Activated naive CD8-positive, alpha-beta T cell treated with anti-CD3 and anti-CD28 coated beads, Interleukin-2, amount 10 ng/mL, durations not matched to agents 7 days and 5 days (primary cell): ENCODE measurements at regions not wholly inside any gene's neighbourhood (a gene's known extent, or its start where the extent isn't known, plus 50 kb on each side); places are given as distances from the start of the nearest gene placed in this dataset.

ENCODE experiments used
- ATAC-seq: fragments of 150-1000 bp; cut with Tn5 transposase; one replicate; pipeline ENCODE4 v1.10.0; 2021; ENCODE audit warnings: low read depth, moderate library complexity
- POLR2A ChIA-PET: fragments of 350-600 bp; sonication (Branson Sonifier 250); formaldehyde crosslinking; loops from one replicate; lab custom pipeline; 2021; ENCODE audit warnings: antibody characterized with exemption; lab: Charles Lee
- DNase-seq: peaks from one replicate; pipeline ENCODE4 v3.0.0; 2021
- H3K27ac Mint-ChIP-seq: one replicate; pipeline ENCODE4 v1.8.0; 2022; ENCODE audit warnings: mild to moderate bottlenecking, mixed read lengths
- H3K27me3 Mint-ChIP-seq: one replicate; pipeline ENCODE4 v1.8.0; 2022; ENCODE audit warnings: mild to moderate bottlenecking, moderate library complexity, mixed read lengths
- H3K36me3 Mint-ChIP-seq: one replicate; pipeline ENCODE4 v1.8.0; 2021; ENCODE audit warnings: mild to moderate bottlenecking, mixed read lengths
- H3K4me1 Mint-ChIP-seq: one replicate; pipeline ENCODE4 v1.8.0; 2021; ENCODE audit warnings: mixed read lengths
- H3K4me3 Mint-ChIP-seq: one replicate; pipeline ENCODE4 v1.8.0; 2022; ENCODE audit warnings: mild to moderate bottlenecking, moderate library complexity, mixed read lengths
- H3K9me3 Mint-ChIP-seq: one replicate; pipeline ENCODE4 v1.8.0; 2021; ENCODE audit warnings: mixed read lengths

GRCh38 chr2:47249931-47250330 is 73.6 kb upstream of the CALM2 start:
- POLR2A ChIA-PET = no interaction called here
- Mint-ChIP-seq H3K36me3 (no peaks in the 10 kb centered on the region), H3K27ac (no peak overlapping the region), H3K27me3 (peaks cover 12% of the 10 kb centered on the region), H3K9me3 (no peaks in the 10 kb centered on the region), H3K4me1 (no peaks in the 10 kb centered on the region), H3K4me3 (no peak overlapping the region)
- DNase-seq (no peak), ATAC-seq (no peak)

- no peaks in the 10 kb centered on the region for H3K9me3 Mint-ChIP-seq
- ATAC-seq = no peak
- H3K27ac Mint-ChIP-seq = no peak overlapping the region
- DNase-seq = no peak
- H3K27me3 Mint-ChIP-seq = peaks cover 12% of the 10 kb centered on the region
- POLR2A ChIA-PET = no interaction called here
- no peaks in the 10 kb centered on the region for H3K4me1 Mint-ChIP-seq
- H3K36me3 Mint-ChIP-seq = no peaks in the 10 kb centered on the region
- H3K4me3 Mint-ChIP-seq = no peak overlapping the region
Measured at GRCh38 chr2:47249157-47249900, 73.0 kb upstream of the CALM2 start.

GRCh38 chr2:47243596-47244323 is 67.4 kb upstream of the CALM2 start:
- no peaks in the 10 kb centered on the region for H3K9me3 Mint-ChIP-seq
- no peak overlapping the region for H3K27ac Mint-ChIP-seq
- POLR2A ChIA-PET = no interaction called here
- H3K4me1 Mint-ChIP-seq = no peaks in the 10 kb centered on the region
- peaks cover 21% of the 10 kb centered on the region for H3K27me3 Mint-ChIP-seq
- H3K36me3 Mint-ChIP-seq = no peaks in the 10 kb centered on the region
- no peak for ATAC-seq
- no peak overlapping the region for H3K4me3 Mint-ChIP-seq
- no peak for DNase-seq

- ATAC-seq (no peak), DNase-seq (no peak)
- POLR2A ChIA-PET = no interaction called here
- Mint-ChIP-seq H3K27me3 (peaks cover 23% of the 10 kb centered on the region), H3K36me3 (no peaks in the 10 kb centered on the region), H3K4me1 (peaks cover 4% of the 10 kb centered on the region), H3K9me3 (no peaks in the 10 kb centered on the region), H3K27ac (no peak overlapping the region), H3K4me3 (no peak overlapping the region)
Measured at GRCh38 chr2:47241715-47242114, 65.4 kb upstream of the CALM2 start.

GRCh38 chr2:47239119-47239969 is 63.0 kb upstream of the CALM2 start:
- peaks cover 17% of the 10 kb centered on the region for H3K27me3 Mint-ChIP-seq
- H3K9me3 Mint-ChIP-seq = no peaks in the 10 kb centered on the region
- no peak overlapping the region for H3K4me3 Mint-ChIP-seq
- POLR2A ChIA-PET = no interaction called here
- H3K27ac Mint-ChIP-seq = no peak overlapping the region
- H3K36me3 Mint-ChIP-seq = no peaks in the 10 kb centered on the region
- H3K4me1 Mint-ChIP-seq = peaks cover 4% of the 10 kb centered on the region
- no peak for ATAC-seq
- DNase-seq = no peak

GRCh38 chr2:47238638-47239037 is 62.3 kb upstream of the CALM2 start:
- peaks cover 23% of the 10 kb centered on the region for H3K27me3 Mint-ChIP-seq
- POLR2A ChIA-PET = no interaction called here
- DNase-seq (no peak), ATAC-seq (no peak)
- no peaks in the 10 kb centered on the region for H3K36me3 Mint-ChIP-seq
- H3K27ac Mint-ChIP-seq = no peak overlapping the region
- no peak overlapping the region for H3K4me3 Mint-ChIP-seq
- no peaks in the 10 kb centered on the region for H3K9me3 Mint-ChIP-seq
- H3K4me1 Mint-ChIP-seq = peaks cover 4% of the 10 kb centered on the region

GRCh38 chr2:47237375-47238334 is 61.3 kb upstream of the CALM2 start:
- no peaks in the 10 kb centered on the region for H3K9me3 Mint-ChIP-seq
- peaks cover 4% of the 10 kb centered on the region for H3K4me1 Mint-ChIP-seq
- H3K36me3 Mint-ChIP-seq = no peaks in the 10 kb centered on the region
- POLR2A ChIA-PET = no interaction called here
- no peak overlapping the region for H3K27ac Mint-ChIP-seq
- peaks cover 28% of the 10 kb centered on the region for H3K27me3 Mint-ChIP-seq
- DNase-seq = no peak
- no peak for ATAC-seq
- no peak overlapping the region for H3K4me3 Mint-ChIP-seq

- ATAC-seq = no peak
- POLR2A ChIA-PET = no interaction called here
- peaks cover 28% of the 10 kb centered on the region for H3K27me3 Mint-ChIP-seq
Measured at GRCh38 chr2:47236503-47237215, 60.3 kb upstream of the CALM2 start.

GRCh38 chr2:47235132-47235531 is 58.8 kb upstream of the CALM2 start:
- no peaks in the 10 kb centered on the region for H3K9me3 Mint-ChIP-seq
- peaks cover 4% of the 10 kb centered on the region for H3K4me1 Mint-ChIP-seq
- POLR2A ChIA-PET = no interaction called here
- H3K36me3 Mint-ChIP-seq = no peaks in the 10 kb centered on the region
- H3K4me3 Mint-ChIP-seq = no peak overlapping the region
- no peak for DNase-seq
- no peak for ATAC-seq
- no peak overlapping the region for H3K27ac Mint-ChIP-seq
- peaks cover 20% of the 10 kb centered on the region for H3K27me3 Mint-ChIP-seq

More at GRCh38 chr2:47236503-47237215, 60.3 kb upstream of the CALM2 start:
- H3K27ac Mint-ChIP-seq = no peak overlapping the region
- H3K4me3 Mint-ChIP-seq = no peak overlapping the region
- no peak for DNase-seq
- H3K4me1 Mint-ChIP-seq = peaks cover 4% of the 10 kb centered on the region
- no peaks in the 10 kb centered on the region for H3K36me3 Mint-ChIP-seq
- H3K9me3 Mint-ChIP-seq = no peaks in the 10 kb centered on the region

- DNase-seq (no peak), ATAC-seq (no peak)
- Mint-ChIP-seq H3K27ac (no peak overlapping the region), H3K27me3 (peaks cover 20% of the 10 kb centered on the region), H3K9me3 (no peaks in the 10 kb centered on the region), H3K4me1 (peaks cover 4% of the 10 kb centered on the region), H3K36me3 (no peaks in the 10 kb centered on the region), H3K4me3 (no peak overlapping the region)
- POLR2A ChIA-PET = no interaction called here
Measured at GRCh38 chr2:47234456-47234855, 58.1 kb upstream of the CALM2 start.

- Mint-ChIP-seq H3K36me3 (no peaks in the 10 kb centered on the region), H3K27me3 (peaks cover 13% of the 10 kb centered on the region), H3K4me3 (no peak overlapping the region), H3K9me3 (no peaks in the 10 kb centered on the region), H3K4me1 (peaks cover under 1% of the 10 kb centered on the region), H3K27ac (no peak overlapping the region)
- no peak for ATAC-seq
- no peak for DNase-seq
- POLR2A ChIA-PET = interaction anchor here (0.6 kb wide), 1 partner anchor 68 kb away, joined by 3 read pairs; no protein-coding TSS in a partner anchor
Measured at GRCh38 chr2:47232738-47233415, 56.6 kb upstream of the CALM2 start.

- DNase-seq = no peak
- Mint-ChIP-seq H3K4me1 (peaks cover 4% of the 10 kb centered on the region), H3K27me3 (peaks cover 15% of the 10 kb centered on the region), H3K4me3 (no peak overlapping the region), H3K27ac (no peak overlapping the region), H3K9me3 (no peaks in the 10 kb centered on the region), H3K36me3 (no peaks in the 10 kb centered on the region)
- no peak for ATAC-seq
- POLR2A ChIA-PET = no interaction called here
Measured at GRCh38 chr2:47230418-47230817, 54.1 kb upstream of the CALM2 start.
